MCF 10A (cell line): ENCODE measurements at regions not wholly inside any gene's neighbourhood (a gene's known extent, or its start where the extent isn't known, plus 50 kb on each side); places are given as distances from the start of the nearest gene placed in this dataset.
"Not testable (repeated sequence)": the region's sequence is repeated elsewhere in the genome, so short reads cannot be mapped to it uniquely, and the experiment has no call there.

Experiments used
- BruUV-seq: library from RNA; stranded (reverse); fragments of 400-500 nt; replicated peaks from 2 replicates; lab custom pipeline; 2021; lab: Mats Ljungman, UMichigan
- CTCF ChIA-PET: fragments of 300-600 bp; sonication (Branson Sonifier 250); formaldehyde crosslinking; extraction: SDS; loops from one replicate; lab custom pipeline; 2021; ENCODE audit warnings: antibody characterized with exemption, inconsistent platforms; lab: Yijun Ruan, JAX
- POLR2A ChIA-PET: fragments of 300-600, 350-650 bp; sonication (Branson Sonifier 250); formaldehyde crosslinking; extraction: SDS; loops from one replicate; lab custom pipeline; 2020; ENCODE audit warnings: antibody characterized with exemption, inconsistent platforms; lab: Yijun Ruan, JAX
- DNase-seq: peaks from one replicate; pipeline ENCODE4 v3.0.0-alpha.2; 2018; ENCODE audit not compliant: unreplicated experiment
- H3K27ac Mint-ChIP-seq: one replicate; pipeline ENCODE4 v1.8.0; 2022; ENCODE audit warnings: mild to moderate bottlenecking, low read depth, mixed read lengths; ENCODE audit not compliant: unreplicated experiment
- H3K27me3 Mint-ChIP-seq: one replicate; pipeline ENCODE4 v1.8.0; 2022; ENCODE audit warnings: mixed read lengths; ENCODE audit not compliant: insufficient read depth, unreplicated experiment
- H3K36me3 Mint-ChIP-seq: one replicate; pipeline ENCODE4 v1.8.0; 2022; ENCODE audit warnings: mild to moderate bottlenecking, moderate library complexity, mixed read lengths; ENCODE audit not compliant: insufficient read depth, unreplicated experiment
- H3K4me1 Mint-ChIP-seq: one replicate; pipeline ENCODE4 v1.8.0; 2022; ENCODE audit warnings: mixed read lengths; ENCODE audit not compliant: insufficient read depth, unreplicated experiment
- H3K4me3 Mint-ChIP-seq: one replicate; pipeline ENCODE4 v1.8.0; 2022; ENCODE audit warnings: mild to moderate bottlenecking, moderate library complexity, mixed read lengths; ENCODE audit not compliant: unreplicated experiment
- H3K9me3 Mint-ChIP-seq: one replicate; pipeline ENCODE4 v1.8.0; 2022; ENCODE audit warnings: mixed read lengths; ENCODE audit not compliant: unreplicated experiment
- CTCF ChIP-seq: fragments of 200-600 bp; IDR thresholded peaks from one replicate; pipeline ENCODE4 v1.8.0; 2022; ENCODE audit warnings: antibody characterized with exemption, mild to moderate bottlenecking; ENCODE audit not compliant: unreplicated experiment
- intact Hi-C: fragments of 100-400 bp; cut with micrococcal nuclease; formaldehyde crosslinking; loops from 2 replicates; pipeline ENCODE4 v1.14.1; 2022

GRCh38 chr14:23895480-23895879 is 58.1 kb upstream of the DHRS4 start:
- POLR2A ChIA-PET: no interaction called here
- no peaks in the 10 kb centered on the region for H3K4me1 Mint-ChIP-seq
- TF ChIP-seq CTCF: no peak

GRCh38 chr14:23896609-23897153 is 56.9 kb upstream of the DHRS4 start:
- peaks cover 5% of the 10 kb centered on the region for H3K36me3 Mint-ChIP-seq
- ChIA-PET CTCF (interaction anchor here (1.5 kb wide), 1 partner anchor 14 kb away, joined by 5 read pairs; no protein-coding TSS in a partner anchor), POLR2A (no interaction called here)

More at GRCh38 chr14:23895480-23895879, 58.1 kb upstream of the DHRS4 start:
- DNase-seq: no peak
- CTCF ChIA-PET: interaction anchor here (1.2 kb wide), 1 partner anchor 264 kb away, joined by 3 read pairs; no protein-coding TSS in a partner anchor
- intact Hi-C loops: no loop called here
- peaks cover 6% of the 10 kb centered on the region for H3K9me3 Mint-ChIP-seq
- H3K27me3 Mint-ChIP-seq: peaks cover 7% of the 10 kb centered on the region
- H3K36me3 Mint-ChIP-seq: peaks cover 5% of the 10 kb centered on the region
- H3K4me3 Mint-ChIP-seq: no peak overlapping the region
- BruUV-seq: no TSS peak
- no peak overlapping the region for H3K27ac Mint-ChIP-seq

GRCh38 chr14:23897291-23897690 is 56.3 kb upstream of the DHRS4 start:
- CTCF ChIA-PET: interaction anchor here (1.5 kb wide), 1 partner anchor 14 kb away, joined by 5 read pairs; no protein-coding TSS in a partner anchor
- BruUV-seq, H3K27ac Mint-ChIP-seq, POLR2A ChIA-PET, DNase-seq, intact Hi-C loops, H3K36me3 Mint-ChIP-seq, H3K4me1 Mint-ChIP-seq, H3K4me3 Mint-ChIP-seq, H3K9me3 Mint-ChIP-seq: not testable (repeated sequence)
- peaks cover 14% of the 10 kb centered on the region for H3K27me3 Mint-ChIP-seq

More at GRCh38 chr14:23896609-23897153, 56.9 kb upstream of the DHRS4 start:
- Mint-ChIP-seq H3K4me3 (no peak overlapping the region), H3K4me1 (no peaks in the 10 kb centered on the region), H3K27ac (no peak overlapping the region), H3K27me3 (peaks cover 14% of the 10 kb centered on the region), H3K9me3 (no peaks in the 10 kb centered on the region)
- BruUV-seq: no TSS peak
- intact Hi-C loops: no loop called here
- TF ChIP-seq CTCF: no peak
- no peak for DNase-seq

- DNase-seq, H3K4me1 Mint-ChIP-seq, H3K9me3 Mint-ChIP-seq, H3K36me3 Mint-ChIP-seq, intact Hi-C loops, POLR2A ChIA-PET, CTCF ChIA-PET, BruUV-seq, H3K27ac Mint-ChIP-seq, H3K4me3 Mint-ChIP-seq: not testable (repeated sequence)
- H3K27me3 Mint-ChIP-seq: peaks cover 18% of the 10 kb centered on the region
These were observed 55.2 kb upstream of the DHRS4 start for GRCh38 chr14:23898359-23898758.

GRCh38 chr14:23899788-23900187 is 53.8 kb upstream of the DHRS4 start:
- POLR2A ChIA-PET: no interaction called here
- Mint-ChIP-seq H3K27ac (no peak overlapping the region), H3K4me3 (no peak overlapping the region), H3K27me3 (peaks cover 31% of the 10 kb centered on the region), H3K9me3 (no peaks in the 10 kb centered on the region), H3K36me3 (no peaks in the 10 kb centered on the region), H3K4me1 (no peaks in the 10 kb centered on the region)
- no peak for DNase-seq
- intact Hi-C loops: no loop called here
- BruUV-seq: no TSS peak
- CTCF ChIA-PET: interaction anchor here (0.7 to 2.2 kb wide), 8 partner anchors 8 to 337 kb away, joined by 3 to 13 read pairs (median 3); no protein-coding TSS in a partner anchor
- TF ChIP-seq CTCF: no peak
